PC-3 (cell line): ENCODE measurements at regions not wholly inside any gene's neighbourhood (a gene's known extent, or its start where the extent isn't known, plus 50 kb on each side); places are given as distances from the start of the nearest gene placed in this dataset.

Experiments
- ATAC-seq: fragments of 200-7000 bp; cut with Tn5 transposase; 2 replicates; pipeline ENCODE4 v1.9.1; 2020; ENCODE audit warnings: mild to moderate bottlenecking, moderate library complexity
- BruUV-seq: library from RNA; stranded (reverse); fragments of 400-500 nt; replicated peaks from 2 replicates; lab custom pipeline; 2021; lab: Mats Ljungman, UMichigan
- CTCF ChIA-PET: fragments of 300-600 bp; sonication (Branson Sonifier 250); formaldehyde crosslinking; loops from one replicate; lab custom pipeline; 2022; ENCODE audit warnings: antibody characterized with exemption; lab: Charles Lee
- POLR2A ChIA-PET: fragments of 300-600 bp; sonication (Branson Sonifier 250); formaldehyde crosslinking; loops from one replicate; lab custom pipeline; 2022; ENCODE audit warnings: antibody characterized with exemption; ENCODE audit not compliant: unreplicated experiment; lab: Charles Lee
- DNase-seq: peaks from one replicate; pipeline ENCODE4 v3.0.0-alpha.2; 2015
- H2AFZ ChIP-seq: fragments of 300-600 bp; sonication (generic); 2 replicates; pipeline ENCODE4 v1.6.0; 2016; ENCODE audit warnings: antibody characterized with exemption, low read length
- H3F3A ChIP-seq: fragments of 300-600 bp; sonication (generic); one replicate; pipeline ENCODE4 v1.6.0; 2017; ENCODE audit warnings: antibody characterized with exemption, low read length, control low read depth, mild to moderate bottlenecking; ENCODE audit not compliant: unreplicated experiment
- H3K27ac ChIP-seq: fragments of 300-600 bp; sonication (generic); 2 replicates; pipeline ENCODE4 v1.5.1; 2016; ENCODE audit warnings: mild to moderate bottlenecking, low read length
- H3K27me3 ChIP-seq: fragments of 300-600 bp; sonication (generic); 2 replicates; pipeline ENCODE4 v1.6.1; 2016; ENCODE audit warnings: low read length, mixed read lengths
- H3K36me3 ChIP-seq: fragments of 300-600 bp; sonication (generic); 2 replicates; pipeline ENCODE4 v1.6.1; 2016; ENCODE audit warnings: low read depth, mixed run types, low read length, mixed read lengths
- H3K4me1 ChIP-seq: fragments of 300-600 bp; sonication (generic); 2 replicates; pipeline ENCODE4 v1.5.1; 2016; ENCODE audit warnings: low read length; ENCODE audit not compliant: insufficient read depth
- H3K4me2 ChIP-seq: fragments of 300-600 bp; sonication (generic); 2 replicates; pipeline ENCODE4 v1.6.0; 2016; ENCODE audit warnings: low read length
- H3K4me3 ChIP-seq: fragments of 300-600 bp; sonication (generic); 2 replicates; pipeline ENCODE4 v1.5.1; 2016; ENCODE audit warnings: mild to moderate bottlenecking, low read length, mixed read lengths
- H3K79me2 ChIP-seq: fragments of 300-600 bp; sonication (generic); 2 replicates; pipeline ENCODE4 v1.6.1; 2017; ENCODE audit warnings: low read length, mixed read lengths
- H3K9ac ChIP-seq: fragments of 300-600 bp; sonication (generic); 2 replicates; pipeline ENCODE4 v1.6.0; 2016; ENCODE audit warnings: mild to moderate bottlenecking, low read length
- H3K9me2 ChIP-seq: fragments of 300-600 bp; sonication (generic); replicated peaks from 2 replicates; pipeline ENCODE4 v1.6.1; 2016; ENCODE audit warnings: mixed run types, low read length, mixed read lengths
- H3K9me3 ChIP-seq: fragments of 300-600 bp; sonication (generic); 2 replicates; pipeline ENCODE4 v1.6.1; 2016; ENCODE audit warnings: low read length, mixed read lengths
- H4K20me1 ChIP-seq: fragments of 300-600 bp; sonication (generic); 2 replicates; pipeline ENCODE4 v1.6.1; 2016; ENCODE audit warnings: low read length, mixed read lengths
- CTCF ChIP-seq: fragments of 300-600 bp; sonication (generic); conservative IDR thresholded peaks from 2 replicates; pipeline ENCODE4 v1.5.1; 2017; ENCODE audit warnings: antibody characterized with exemption, low read depth, mild to moderate bottlenecking, low read length
- EZH2 ChIP-seq: fragments of 300-600 bp; sonication (generic); IDR thresholded peaks from one replicate; pipeline ENCODE4 v1.6.1; 2017; ENCODE audit warnings: antibody characterized with exemption, mild to moderate bottlenecking, low read length; ENCODE audit not compliant: unreplicated experiment
- EZH2phosphoT487 ChIP-seq: fragments of 300-600 bp; sonication (generic); IDR thresholded peaks from 2 replicates; pipeline ENCODE4 v1.6.1; 2018; ENCODE audit warnings: mild to moderate bottlenecking, antibody characterized with exemption, low read length, borderline replicate concordance
- intact Hi-C: fragments of 100-400 bp; cut with micrococcal nuclease; formaldehyde crosslinking; loops from 2 replicates; pipeline ENCODE4 v1.9.0; 2023

- Histone ChIP-seq H4K20me1 (no peaks in the 10 kb centered on the region), H3K4me1 (no peaks in the 10 kb centered on the region), H3K9ac (no peak overlapping the region), H3F3A (no peaks in the 10 kb centered on the region), H3K4me2 (no peak overlapping the region), H3K9me3 (no peaks in the 10 kb centered on the region), H2AFZ (no peak overlapping the region), H3K4me3 (no peak overlapping the region), H3K27ac (no peak overlapping the region), H3K79me2 (no peaks in the 10 kb centered on the region), H3K27me3 (no peaks in the 10 kb centered on the region), H3K9me2 (no peaks in the 10 kb centered on the region), H3K36me3 (no peaks in the 10 kb centered on the region)
- TF ChIP-seq EZH2 (no peak), CTCF (no peak), EZH2phosphoT487 (no peak)
- POLR2A ChIA-PET: no interaction called here
- no TSS peak for BruUV-seq
- CTCF ChIA-PET: interaction anchor here (0.7 kb wide), 1 partner anchor 377 kb away, joined by 3 read pairs; no protein-coding TSS in a partner anchor
- DNase-seq: no peak
- intact Hi-C loops: no loop called here
- ATAC-seq: no peak
Measured at GRCh38 chr3:31173118-31173718, 278.8 kb upstream of the GADL1 start.

- DNase-seq (no peak), ATAC-seq (no peak)
- CTCF ChIA-PET: interaction anchor here (0.7 kb wide), 1 partner anchor 378 kb away, joined by 3 read pairs; no protein-coding TSS in a partner anchor
- intact Hi-C loops: no loop called here
- BruUV-seq: no TSS peak
- no peaks in the 10 kb centered on the region for H3K4me1 ChIP-seq
- no peaks in the 10 kb centered on the region; the same call in 1 of the 2 replicates for H3K9me2 ChIP-seq
- H2AFZ ChIP-seq: no peak overlapping the region
- no peaks in the 10 kb centered on the region for H4K20me1 ChIP-seq
- no peak overlapping the region for H3K27ac ChIP-seq
- POLR2A ChIA-PET: no interaction called here
- no peaks in the 10 kb centered on the region for H3K36me3 ChIP-seq
- H3K9ac ChIP-seq: no peak overlapping the region
- TF ChIP-seq EZH2phosphoT487 (no peak), CTCF (no peak)
- no peaks in the 10 kb centered on the region for H3F3A ChIP-seq
- H3K79me2 ChIP-seq: no peaks in the 10 kb centered on the region
- H3K4me2 ChIP-seq: no peak overlapping the region
- no peaks in the 10 kb centered on the region for H3K9me3 ChIP-seq
- no peak overlapping the region for H3K4me3 ChIP-seq
- no peaks in the 10 kb centered on the region for H3K27me3 ChIP-seq
Measured at GRCh38 chr3:31174079-31174478, 279.6 kb upstream of the GADL1 start.

- no peak overlapping the region for H3K9ac ChIP-seq
- H3K4me2 ChIP-seq: no peak overlapping the region
- H3K27me3 ChIP-seq: no peaks in the 10 kb centered on the region
- BruUV-seq: no TSS peak
- H3K27ac ChIP-seq: no peak overlapping the region
- ChIA-PET CTCF (no interaction called here), POLR2A (no interaction called here)
- no peak for TF ChIP-seq CTCF
- no peak for TF ChIP-seq EZH2phosphoT487
- TF ChIP-seq EZH2: no peak
- peaks cover 11% of the 10 kb centered on the region; the same call in 1 of the 2 replicates for H3K4me1 ChIP-seq
- H2AFZ ChIP-seq: no peak overlapping the region
- no peaks in the 10 kb centered on the region for H3K9me3 ChIP-seq
- H3K4me3 ChIP-seq: no peak overlapping the region
- no peaks in the 10 kb centered on the region for H3K36me3 ChIP-seq
- H3F3A ChIP-seq: no peaks in the 10 kb centered on the region
- no peak for ATAC-seq
- intact Hi-C loops: no loop called here
- no peaks in the 10 kb centered on the region for H3K79me2 ChIP-seq
- DNase-seq: no peak
- no peaks in the 10 kb centered on the region; the same call in 1 of the 2 replicates for H3K9me2 ChIP-seq
- H4K20me1 ChIP-seq: no peaks in the 10 kb centered on the region
Measured at GRCh38 chr3:31176045-31176444, 281.6 kb upstream of the GADL1 start.
